Coronary artery (tissue), 2 donors: ENCODE measurements at regions not wholly inside any gene's neighbourhood (a gene's known extent, or its start where the extent isn't known, plus 50 kb on each side); places are given as distances from the start of the nearest gene placed in this dataset.

Experiments
- DNase-seq: peaks from one replicate; pipeline ENCODE4 v3.0.0-alpha.2; 2017; ENCODE audit warnings: low spot score
- H3K27ac ChIP-seq, 2 donors: fragments of 200-600 bp; sonication (generic); one replicate each; pipeline ENCODE4 v1.5.1; 2016 to 2019
- H3K4me3 ChIP-seq: fragments of 200-600 bp; sonication (generic); 2 replicates; pipeline ENCODE4 v1.5.1; 2016; ENCODE audit warnings: mild to moderate bottlenecking, moderate library complexity
- CTCF ChIP-seq: fragments of 200-600 bp; sonication (generic); IDR thresholded peaks from one replicate; pipeline ENCODE4 v1.5.1; 2019; ENCODE audit warnings: antibody characterized with exemption

DNA sequence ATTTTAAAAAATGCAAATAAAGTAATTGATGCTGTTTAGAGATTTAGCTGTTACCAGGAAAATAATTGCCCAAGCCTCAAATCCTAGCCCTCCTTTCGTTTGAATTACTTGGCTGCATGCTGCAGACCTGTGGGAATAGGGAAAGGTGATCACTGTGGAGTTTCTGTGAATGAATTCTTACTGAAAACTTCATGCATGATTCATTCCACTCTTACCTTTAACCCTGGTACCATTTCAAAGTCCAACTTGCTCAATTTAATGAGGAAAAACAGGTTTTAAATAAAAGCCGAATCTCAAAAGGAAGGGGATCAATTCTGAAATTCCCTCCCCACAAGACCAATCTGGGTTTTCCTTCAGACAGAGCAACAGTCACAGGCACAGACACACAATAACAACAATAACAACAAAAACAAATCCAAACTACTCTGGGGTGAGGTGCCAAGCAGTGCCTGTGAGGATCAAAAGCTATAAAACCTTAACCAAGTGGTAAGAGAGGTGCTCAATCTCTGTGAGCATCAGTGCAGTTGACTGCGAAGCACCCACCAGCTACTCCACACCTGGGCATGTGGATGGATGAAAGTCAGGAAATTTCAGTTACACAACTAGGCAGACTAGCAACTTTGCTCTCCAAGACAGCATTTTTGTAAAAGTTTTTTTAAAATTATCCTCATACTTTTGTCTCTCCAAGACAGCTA is 200.8 kb downstream of the CNTN3 start:
- H3K4me3 ChIP-seq = no peak overlapping the region

DNA sequence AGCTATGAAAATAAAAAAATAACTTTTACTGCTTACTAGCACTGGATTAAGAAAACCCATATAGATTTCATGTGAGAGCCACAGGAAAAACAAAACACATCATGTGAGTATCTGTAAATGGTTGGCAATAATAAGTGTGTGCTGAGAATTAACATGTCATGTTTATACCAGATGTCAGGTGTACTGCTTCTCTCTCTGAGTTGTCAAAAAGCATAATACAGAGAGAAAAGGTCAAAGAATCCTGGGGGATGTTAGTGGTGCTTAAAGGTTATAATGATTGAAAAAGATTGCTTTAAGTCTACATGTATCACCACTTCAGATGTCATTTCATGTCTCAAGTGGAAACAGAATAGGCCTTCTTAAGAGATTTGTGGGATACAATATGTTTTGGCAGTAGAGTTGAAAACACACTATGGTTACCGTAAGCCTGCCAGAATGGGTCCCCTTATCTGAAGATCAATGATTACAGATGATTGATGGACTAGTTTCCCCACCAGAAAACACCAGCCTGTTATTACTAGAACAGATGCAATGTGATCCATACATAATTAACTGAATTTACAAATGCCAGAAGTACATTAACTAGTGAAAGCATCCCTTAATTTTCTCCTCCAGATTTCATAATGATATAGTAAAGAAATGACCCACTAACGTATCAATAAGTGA is 204.1 kb downstream of the CNTN3 start:
- Histone ChIP-seq H3K27ac (no peak overlapping the region), H3K4me3 (no peak overlapping the region)
- DNase-seq = no peak
- TF ChIP-seq CTCF = no peak

More for the DNA sequence above, 200.8 kb downstream of the CNTN3 start:
- no peak for DNase-seq
- TF ChIP-seq CTCF = no peak
- no peak overlapping the region for H3K27ac ChIP-seq

- no peak overlapping the region for H3K27ac ChIP-seq
- H3K4me3 ChIP-seq = no peak overlapping the region
- no peak for TF ChIP-seq CTCF
- no peak for DNase-seq
Observed at GRCh38 chr3:74409066-74409465, 205.4 kb downstream of the CNTN3 start.

GRCh38 chr3:74403307-74403706 is 211.2 kb downstream of the CNTN3 start:
- Histone ChIP-seq H3K4me3 (no peak overlapping the region), H3K27ac (no peak overlapping the region)
- TF ChIP-seq CTCF = no peak
- no peak for DNase-seq

DNA sequence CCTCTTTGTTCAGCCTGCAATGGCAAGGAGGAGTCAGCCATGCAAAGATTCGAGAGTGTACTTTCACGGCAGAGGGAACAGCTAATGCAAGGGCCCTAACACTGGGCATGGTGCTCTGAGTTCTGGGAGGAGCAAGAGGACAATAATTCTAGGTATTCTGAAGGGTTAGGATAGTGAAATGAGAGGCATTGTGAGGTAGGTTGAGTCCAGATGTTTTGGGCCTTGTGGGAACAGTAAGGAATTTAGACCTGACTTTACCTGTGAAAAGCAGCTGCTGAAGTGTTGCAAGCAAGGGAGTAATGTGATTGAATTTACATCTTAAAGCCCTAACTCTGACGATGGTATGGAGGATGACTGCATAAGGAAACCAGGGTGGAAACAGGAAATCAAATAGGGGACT is 211.6 kb downstream of the CNTN3 start:
- TF ChIP-seq CTCF = no peak
- DNase-seq = no peak
- Histone ChIP-seq H3K27ac (no peak overlapping the region), H3K4me3 (no peak overlapping the region)

DNA sequence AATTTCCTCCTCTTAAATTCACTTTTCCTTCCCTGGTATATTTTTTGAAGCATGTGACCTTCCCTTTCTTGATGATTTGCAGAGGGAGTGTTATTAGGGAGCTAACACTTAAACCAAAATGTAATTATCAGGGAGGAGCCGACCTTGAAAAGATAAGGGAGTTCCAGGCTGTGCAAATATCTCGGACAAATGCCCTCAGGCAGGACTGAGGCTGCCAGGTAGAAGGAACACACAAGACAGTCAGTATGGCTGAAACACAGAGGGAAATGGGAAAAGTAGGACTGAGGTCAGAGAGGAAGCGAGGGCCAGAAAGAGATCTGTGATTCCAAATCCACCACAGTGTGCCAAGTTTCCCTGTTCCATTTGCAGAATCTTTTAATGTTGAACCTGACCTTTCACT is 221.0 kb downstream of the CNTN3 start:
- Histone ChIP-seq H3K4me3 (no peak overlapping the region), H3K27ac (no peak overlapping the region)
- no peak for TF ChIP-seq CTCF
- no peak for DNase-seq
